ENCODE measurements at regions not wholly inside any gene's neighbourhood (a gene's known extent, or its start where the extent isn't known, plus 50 kb on each side); places are given as distances from the start of the nearest gene placed in this dataset.
"Not testable (repeated sequence)": the region's sequence is repeated elsewhere in the genome, so short reads cannot be mapped to it uniquely, and the experiment has no call there.

DNA sequence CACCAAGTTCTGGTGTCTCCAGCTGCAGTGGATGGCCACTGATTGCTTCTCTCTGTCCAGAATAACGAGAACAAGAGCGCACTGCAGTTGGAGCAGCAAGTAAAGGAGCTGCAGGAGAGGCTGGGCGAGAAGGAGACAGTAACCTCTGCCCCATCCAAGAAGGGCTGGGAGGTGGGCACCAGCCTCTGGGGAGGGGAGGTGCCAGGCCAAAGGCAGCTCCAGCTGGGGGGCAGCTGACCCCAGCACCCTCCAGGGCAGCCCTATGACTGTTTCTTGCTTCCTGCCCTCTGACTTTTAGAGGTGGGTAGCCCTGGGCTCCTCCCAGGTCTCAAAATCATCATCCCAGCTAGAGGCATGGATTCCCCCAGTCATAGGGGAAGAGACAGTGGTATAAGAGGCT lies 59.7 kb upstream of the UBE2Q2 start:
- not testable (repeated sequence) for FAIRE-seq

DNA sequence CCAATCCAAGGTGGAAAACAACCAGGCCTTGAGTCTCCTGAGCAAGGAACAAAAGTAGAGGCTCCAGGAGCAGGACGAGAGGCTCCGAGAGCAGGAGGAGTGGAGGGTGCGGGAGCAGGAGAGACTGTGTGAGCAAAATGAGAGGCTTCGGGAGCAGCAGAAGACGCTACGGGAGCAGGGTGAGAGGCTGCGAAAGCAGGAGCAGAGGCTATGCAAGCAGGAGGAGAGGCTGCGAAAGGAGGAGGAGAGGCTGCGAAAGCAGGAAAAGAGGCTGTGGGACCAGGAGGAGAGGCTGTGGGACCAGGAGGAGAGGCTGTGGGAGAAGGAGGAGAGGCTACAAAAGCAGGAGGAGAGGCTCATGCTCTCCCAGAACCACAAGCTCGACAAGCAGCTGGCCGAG lies 60.3 kb upstream of the UBE2Q2 start:
- no peak overlapping the region for H2AFZ ChIP-seq (ENCODE audit: low read depth, low read length)
- no peaks in the 10 kb centered on the region for H3K79me2 ChIP-seq (ENCODE audit: control insufficient read depth, insufficient read depth, low read length)
- no peak for FAIRE-seq
- intact Hi-C loops (cut with micrococcal nuclease) (loop anchor here (10.0 kb wide), 1 partner anchor 272 kb away; the partner anchor contains the start of gene TMEM266), in situ Hi-C loops (cut with MboI) (no loop called here)
- H3K9me1 ChIP-seq (ENCODE audit: control insufficient read depth, insufficient read depth, low read length): no peaks in the 10 kb centered on the region
- no peak overlapping the region for H3K4me3 ChIP-seq
- H3K4me2 ChIP-seq (ENCODE audit: insufficient read depth, low read length): no peak overlapping the region
- no TSS peak for BruUV-seq (replicated peaks)
- H3K27me3 ChIP-seq (ENCODE audit: control insufficient read depth in 2 of 2, insufficient read depth in 2 of 2, low read length in 2 of 2): peaks cover 15 to 49% of the 10 kb centered on the region in 2 experiments
- ChIA-PET CTCF (ENCODE audit: low intra/inter-chr PET ratio) (no interaction called here), POLR2A (interaction anchor here (0.5 to 0.7 kb wide), 3 partner anchors 8 to 738 kb away, joined by 3 to 4 read pairs (median 4); no protein-coding TSS in a partner anchor)
- H3K9ac ChIP-seq (ENCODE audit: insufficient read depth in 1 of 2, low read depth in 2 of 2, low read length in 2 of 2): no peak overlapping the region
- no peak for DNase-seq (ENCODE audit: extremely low read depth in 1 of 4, low spot score in 3 of 4)
- no peaks in the 10 kb centered on the region for H3K36me3 ChIP-seq (ENCODE audit: control insufficient read depth, insufficient read depth, low read length)
- WGBS (ENCODE audit: insufficient coverage, low coverage, missing lambda C conversion rate): 4% methylated on average over 9 of the region's 11 CpGs
- H3K27ac ChIP-seq (ENCODE audit: extremely low read depth, low read depth, low read length): no peak overlapping the region
- H3K4me1 ChIP-seq (replicated peaks in 1 of 2; ENCODE audit: control insufficient read depth in 2 of 2, insufficient read depth in 2 of 2, low read length in 2 of 2): peaks cover 0 to 8% of the 10 kb centered on the region in 2 experiments; a peak in 2 of 5 replicates
- H3K9me3 ChIP-seq (replicated peaks; ENCODE audit: control insufficient read depth, insufficient read depth, low read depth, low read length): no peaks in the 10 kb centered on the region
- H4K20me1 ChIP-seq (replicated peaks; ENCODE audit: control insufficient read depth, insufficient read depth, low read length): no peaks in the 10 kb centered on the region
- ATAC-seq: no peak
- TF ChIP-seq BHLHE40 (IDR thresholded peaks at IDR 0.05; ENCODE audit: low read length) (no peak), XRCC5 (IDR thresholded peaks at IDR 0.05; ENCODE audit: low read depth, low read length) (no peak), MYC (IDR thresholded peaks at IDR 0.05; ENCODE audit: low read depth, low read length) (no peak), MYC (CRISPR knock-in tag; IDR thresholded peaks at IDR 0.05; ENCODE audit: borderline replicate concordance, low read depth) (no peak), CXXC5 (CRISPR knock-in tag; IDR thresholded peaks at IDR 0.05) (no peak), BDP1 (IDR thresholded peaks at IDR 0.05; ENCODE audit: insufficient read depth, insufficient read length) (no peak), EP400 (IDR thresholded peaks at IDR 0.05) (no peak), RNF2 (IDR thresholded peaks at IDR 0.05) (no peak), ZNF764 (CRISPR knock-in tag; IDR thresholded peaks at IDR 0.05; ENCODE audit: low read depth) (no peak), CHD1 (IDR thresholded peaks at IDR 0.05; ENCODE audit: low read length) (no peak)
- TF ChIP-seq, protein P1, sequence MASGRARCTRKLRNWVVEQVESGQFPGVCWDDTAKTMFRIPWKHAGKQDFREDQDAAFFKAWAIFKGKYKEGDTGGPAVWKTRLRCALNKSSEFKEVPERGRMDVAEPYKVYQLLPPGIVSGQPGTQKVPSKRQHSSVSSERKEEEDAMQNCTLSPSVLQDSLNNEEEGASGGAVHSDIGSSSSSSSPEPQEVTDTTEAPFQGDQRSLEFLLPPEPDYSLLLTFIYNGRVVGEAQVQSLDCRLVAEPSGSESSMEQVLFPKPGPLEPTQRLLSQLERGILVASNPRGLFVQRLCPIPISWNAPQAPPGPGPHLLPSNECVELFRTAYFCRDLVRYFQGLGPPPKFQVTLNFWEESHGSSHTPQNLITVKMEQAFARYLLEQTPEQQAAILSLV (tag; IDR thresholded peaks at IDR 0.05): no peak
- TF ChIP-seq, protein P2, sequence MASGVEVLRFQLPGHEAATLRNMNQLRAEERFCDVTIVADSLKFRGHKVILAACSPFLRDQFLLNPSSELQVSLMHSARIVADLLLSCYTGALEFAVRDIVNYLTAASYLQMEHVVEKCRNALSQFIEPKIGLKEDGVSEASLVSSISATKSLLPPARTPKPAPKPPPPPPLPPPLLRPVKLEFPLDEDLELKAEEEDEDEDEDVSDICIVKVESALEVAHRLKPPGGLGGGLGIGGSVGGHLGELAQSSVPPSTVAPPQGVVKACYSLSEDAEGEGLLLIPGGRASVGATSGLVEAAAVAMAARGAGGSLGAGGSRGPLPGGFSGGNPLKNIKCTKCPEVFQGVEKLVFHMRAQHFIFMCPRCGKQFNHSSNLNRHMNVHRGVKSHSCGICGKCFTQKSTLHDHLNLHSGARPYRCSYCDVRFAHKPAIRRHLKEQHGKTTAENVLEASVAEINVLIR (CRISPR knock-in tag; IDR thresholded peaks at IDR 0.05): no peak
- TF ChIP-seq, protein P3, sequence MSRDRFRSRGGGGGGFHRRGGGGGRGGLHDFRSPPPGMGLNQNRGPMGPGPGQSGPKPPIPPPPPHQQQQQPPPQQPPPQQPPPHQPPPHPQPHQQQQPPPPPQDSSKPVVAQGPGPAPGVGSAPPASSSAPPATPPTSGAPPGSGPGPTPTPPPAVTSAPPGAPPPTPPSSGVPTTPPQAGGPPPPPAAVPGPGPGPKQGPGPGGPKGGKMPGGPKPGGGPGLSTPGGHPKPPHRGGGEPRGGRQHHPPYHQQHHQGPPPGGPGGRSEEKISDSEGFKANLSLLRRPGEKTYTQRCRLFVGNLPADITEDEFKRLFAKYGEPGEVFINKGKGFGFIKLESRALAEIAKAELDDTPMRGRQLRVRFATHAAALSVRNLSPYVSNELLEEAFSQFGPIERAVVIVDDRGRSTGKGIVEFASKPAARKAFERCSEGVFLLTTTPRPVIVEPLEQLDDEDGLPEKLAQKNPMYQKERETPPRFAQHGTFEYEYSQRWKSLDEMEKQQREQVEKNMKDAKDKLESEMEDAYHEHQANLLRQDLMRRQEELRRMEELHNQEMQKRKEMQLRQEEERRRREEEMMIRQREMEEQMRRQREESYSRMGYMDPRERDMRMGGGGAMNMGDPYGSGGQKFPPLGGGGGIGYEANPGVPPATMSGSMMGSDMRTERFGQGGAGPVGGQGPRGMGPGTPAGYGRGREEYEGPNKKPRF (IDR thresholded peaks at IDR 0.05; ENCODE audit: low read depth, low read length): no peak

More for the DNA sequence above, 59.7 kb upstream of the UBE2Q2 start:
- DNase-seq (ENCODE audit: extremely low read depth in 1 of 4, low spot score in 3 of 4); CTCF ChIA-PET (ENCODE audit: low intra/inter-chr PET ratio); H3K4me3 ChIP-seq; ATAC-seq; H3K4me2 ChIP-seq (ENCODE audit: insufficient read depth, low read length); H4K20me1 ChIP-seq (replicated peaks; ENCODE audit: control insufficient read depth, insufficient read depth, low read length); H3K9me1 ChIP-seq (ENCODE audit: control insufficient read depth, insufficient read depth, low read length); H3K9ac ChIP-seq (ENCODE audit: insufficient read depth in 1 of 2, low read depth in 2 of 2, low read length in 2 of 2); H3K27ac ChIP-seq (ENCODE audit: extremely low read depth, low read depth, low read length); H3K4me1 ChIP-seq (replicated peaks in 1 of 2; ENCODE audit: control insufficient read depth in 2 of 2, insufficient read depth in 2 of 2, low read length in 2 of 2); H3K79me2 ChIP-seq (ENCODE audit: control insufficient read depth, insufficient read depth, low read length); H3K9me3 ChIP-seq (replicated peaks; ENCODE audit: control insufficient read depth, insufficient read depth, low read depth, low read length); H3K36me3 ChIP-seq (ENCODE audit: control insufficient read depth, insufficient read depth, low read length); BruUV-seq (replicated peaks); in situ Hi-C loops (cut with MboI); H2AFZ ChIP-seq (ENCODE audit: low read depth, low read length): not testable (repeated sequence)
- intact Hi-C loops (cut with micrococcal nuclease): loop anchor here (10.0 kb wide), 1 partner anchor 271 kb away; the partner anchor contains the start of gene TMEM266
- peaks cover 15 to 49% of the 10 kb centered on the region in 2 experiments for H3K27me3 ChIP-seq (ENCODE audit: control insufficient read depth in 2 of 2, insufficient read depth in 2 of 2, low read length in 2 of 2)
- POLR2A ChIA-PET: interaction anchor here (0.6 to 0.7 kb wide), 2 partner anchors 7 to 739 kb away, joined by 4 read pairs; no protein-coding TSS in a partner anchor
- WGBS (ENCODE audit: insufficient coverage, low coverage, missing lambda C conversion rate): 3% methylated on average over 3 of the region's 3 CpGs
